Activated gamma-delta T cell (primary cell): ENCODE measurements at regions not wholly inside any gene's neighbourhood (a gene's known extent, or its start where the extent isn't known, plus 50 kb on each side); places are given as distances from the start of the nearest gene placed in this dataset.

Experiments
- DNase-seq: peaks from one replicate; lab custom pipeline; 2025; lab: John Stamatoyannopoulos, UW

DNA sequence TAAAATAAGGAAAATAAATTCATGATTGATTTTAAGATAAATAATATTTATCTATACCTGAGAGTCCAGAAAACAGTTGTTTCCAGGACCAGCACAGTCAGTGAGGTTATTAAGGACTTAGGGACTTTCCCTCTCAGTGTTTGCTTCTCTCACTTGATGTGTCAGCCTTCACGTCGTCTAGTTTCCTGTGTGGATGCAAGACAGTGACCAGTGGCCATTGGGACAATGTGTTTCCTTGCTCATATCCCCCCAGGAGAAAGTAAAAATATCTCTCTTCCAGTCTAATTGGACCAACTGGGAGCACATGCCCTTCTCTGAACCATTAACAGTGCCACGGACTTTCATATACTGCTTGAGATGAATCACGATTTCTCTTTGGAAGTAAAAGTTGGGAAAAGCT, 157.8 kb upstream of the CTNNB1 start:
- no peak for DNase-seq

DNA sequence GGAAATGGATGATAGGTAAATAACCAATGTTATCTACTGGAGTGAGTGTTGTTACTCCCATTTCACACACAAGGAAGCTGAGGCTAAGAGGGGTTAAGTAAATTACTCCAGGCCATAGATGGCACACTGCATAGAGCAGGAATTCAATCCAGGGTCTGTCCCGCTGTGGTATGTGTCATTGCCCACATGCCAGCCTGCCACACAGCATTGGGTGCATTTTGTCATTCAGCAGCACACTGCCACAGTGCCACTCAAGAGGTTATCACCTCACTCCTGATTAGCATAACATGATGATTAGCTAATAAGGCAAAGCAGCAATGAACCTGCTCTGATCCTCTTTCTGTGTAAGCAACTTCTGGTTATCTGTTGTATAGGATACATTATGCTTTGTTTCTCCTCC, 157.4 kb upstream of the CTNNB1 start:
- no peak for DNase-seq

DNA sequence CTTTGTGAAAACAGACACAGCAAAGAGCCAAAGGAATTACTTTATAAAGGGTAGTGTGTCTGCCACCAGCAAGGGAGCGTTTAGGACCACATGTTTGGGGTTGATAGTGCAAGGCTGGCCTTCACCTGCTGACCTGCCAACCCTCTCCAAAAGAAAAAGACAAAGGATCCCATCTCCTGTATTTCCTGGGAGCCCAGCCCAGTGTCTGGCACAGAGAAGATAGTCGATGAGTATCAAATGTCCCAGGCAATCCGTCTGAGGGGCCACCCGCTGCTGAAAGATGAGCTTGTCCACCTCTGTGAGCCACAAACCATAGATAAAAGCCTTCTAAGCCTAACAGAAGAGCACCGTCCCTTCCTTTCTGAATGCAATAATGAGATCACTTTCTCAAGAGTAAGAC, 154.8 kb upstream of the CTNNB1 start:
- no peak for DNase-seq

DNA sequence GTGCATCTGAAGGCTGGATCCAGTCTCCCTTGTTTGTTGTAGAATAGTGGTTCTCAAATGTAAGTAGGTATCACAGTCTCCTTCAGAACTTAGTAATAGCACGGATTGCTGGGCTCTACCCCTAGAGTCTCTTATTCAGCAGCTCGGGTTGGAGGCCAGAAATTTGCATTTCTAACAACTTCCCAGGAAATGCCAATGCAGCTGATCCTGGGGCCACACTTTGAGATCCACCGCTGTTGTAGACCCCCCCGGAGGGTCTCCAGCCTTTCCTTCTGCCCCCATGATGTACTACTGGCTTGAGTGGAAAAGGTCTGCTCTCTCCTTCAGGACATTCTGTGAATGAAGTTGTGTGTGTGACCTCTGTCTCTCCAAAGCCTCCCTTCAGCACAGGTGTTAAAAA, 153.8 kb upstream of the CTNNB1 start:
- no peak for DNase-seq

DNA sequence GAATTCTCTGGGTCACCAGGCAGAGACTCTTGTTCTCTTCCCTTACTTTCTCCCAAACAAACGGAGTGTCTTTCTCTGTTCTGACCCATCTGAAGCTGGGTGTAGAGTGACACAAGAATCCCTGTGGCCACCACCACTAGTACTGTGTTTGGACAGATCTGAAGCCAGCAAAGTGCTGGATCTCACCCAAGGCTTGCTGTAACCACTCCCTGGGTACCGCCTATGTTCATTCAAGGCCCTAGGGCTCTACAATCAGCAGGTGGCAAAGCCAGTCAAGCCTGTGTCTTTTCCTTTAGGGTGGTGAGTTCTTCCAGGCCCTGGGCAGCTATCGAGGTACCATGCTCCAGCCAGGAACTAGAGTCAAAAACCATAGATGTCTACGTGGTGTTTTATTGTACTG, 149.2 kb upstream of the CTNNB1 start:
- no peak for DNase-seq

DNA sequence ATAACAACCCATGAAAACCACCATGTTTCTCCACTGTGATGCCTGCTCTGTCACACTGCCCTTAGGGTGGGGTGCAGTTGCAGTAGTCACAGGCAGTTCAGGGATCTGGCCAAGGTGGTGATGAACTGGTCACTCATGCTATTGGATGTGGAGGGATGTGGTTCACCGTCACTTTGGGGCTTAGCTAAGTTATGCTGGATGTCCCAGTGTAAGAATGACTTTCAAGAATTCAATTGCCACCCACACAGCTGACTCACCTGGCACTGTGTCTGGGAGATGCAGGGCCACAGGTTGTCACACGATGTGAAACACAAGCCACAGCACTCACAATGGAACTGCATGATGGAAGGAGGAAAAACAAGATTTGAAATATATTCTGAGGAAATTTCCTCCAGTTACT, 146.1 kb upstream of the CTNNB1 start:
- no peak for DNase-seq

DNA sequence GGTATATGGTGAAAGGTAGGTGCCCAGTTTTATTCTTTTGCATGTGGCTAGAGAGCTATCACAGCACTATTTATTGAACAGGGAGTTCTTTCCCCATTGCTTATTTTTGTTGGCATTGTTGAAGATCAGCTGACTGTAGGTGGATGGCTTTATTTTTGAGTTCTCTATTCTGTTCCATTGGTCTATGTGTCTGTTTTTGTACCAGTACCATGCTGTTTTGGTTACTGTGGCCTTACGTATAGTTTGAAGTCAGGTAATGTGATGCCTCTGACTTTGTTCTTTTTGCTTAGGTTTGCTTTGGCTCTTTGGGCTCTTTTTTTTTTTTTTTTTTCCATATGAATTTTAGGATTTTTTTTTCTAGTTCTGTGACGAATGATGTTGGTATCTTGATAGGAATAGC, 139.2 kb upstream of the CTNNB1 start:
- DNase-seq: no peak

DNA sequence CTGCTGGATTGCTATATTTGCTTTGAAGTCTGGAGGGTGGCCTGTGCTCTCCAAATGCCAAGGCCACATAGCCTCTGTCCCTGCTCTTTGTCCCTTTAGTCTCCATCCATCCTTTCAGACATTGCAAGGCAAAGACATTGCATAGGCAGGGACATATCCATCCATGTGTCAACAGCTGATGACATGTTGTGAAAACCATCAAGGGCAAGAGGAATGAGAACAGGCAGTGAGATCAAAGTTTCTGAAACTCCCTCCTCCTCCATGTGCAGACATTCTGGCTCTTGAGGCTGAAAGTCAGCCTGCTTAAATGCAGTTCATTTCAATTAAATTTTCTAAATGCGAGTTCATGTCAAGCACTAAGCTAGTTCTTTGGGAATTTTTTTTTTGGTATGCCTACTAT, 135.2 kb upstream of the CTNNB1 start:
- no peak for DNase-seq

DNA sequence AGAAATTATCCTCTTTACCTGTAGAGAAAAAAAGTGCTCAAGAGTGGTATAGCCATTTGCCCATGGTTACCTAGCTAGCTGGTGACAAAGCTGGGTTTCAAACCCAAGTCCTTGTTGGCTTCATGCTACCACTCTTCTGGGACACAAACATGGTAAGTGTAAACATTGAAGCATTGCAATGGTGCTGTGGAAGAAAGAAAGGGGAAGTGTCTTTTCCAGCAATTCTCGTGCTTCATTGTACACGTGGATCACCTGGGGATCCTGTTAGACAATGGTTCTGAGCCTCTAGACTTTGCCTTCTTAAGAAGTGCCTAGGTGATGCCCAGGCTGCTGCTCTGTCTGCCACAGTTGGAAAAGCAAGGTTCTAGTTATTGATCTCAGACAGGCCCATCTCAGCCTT, 134.8 kb upstream of the CTNNB1 start:
- DNase-seq: no peak

DNA sequence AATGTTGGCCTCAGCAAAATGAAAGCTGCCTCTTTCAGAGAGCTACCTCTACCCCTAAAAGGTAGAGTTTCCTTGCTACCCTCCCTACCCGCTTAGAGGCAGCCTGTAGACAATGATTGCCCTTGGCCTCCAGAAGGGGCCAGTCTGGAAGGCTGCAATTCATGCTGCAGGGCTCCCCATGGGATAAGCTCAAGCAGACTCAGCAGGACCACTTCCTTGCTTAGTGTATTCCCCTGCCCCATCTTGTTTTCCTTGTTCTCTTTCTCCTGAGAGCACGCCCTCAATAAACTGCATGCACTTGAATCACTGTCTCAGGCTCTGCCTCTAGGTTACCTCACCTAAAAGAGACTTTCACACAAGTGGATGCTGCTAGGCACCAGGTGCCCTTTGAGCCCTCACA, 134.0 kb upstream of the CTNNB1 start:
- DNase-seq: no peak

DNA sequence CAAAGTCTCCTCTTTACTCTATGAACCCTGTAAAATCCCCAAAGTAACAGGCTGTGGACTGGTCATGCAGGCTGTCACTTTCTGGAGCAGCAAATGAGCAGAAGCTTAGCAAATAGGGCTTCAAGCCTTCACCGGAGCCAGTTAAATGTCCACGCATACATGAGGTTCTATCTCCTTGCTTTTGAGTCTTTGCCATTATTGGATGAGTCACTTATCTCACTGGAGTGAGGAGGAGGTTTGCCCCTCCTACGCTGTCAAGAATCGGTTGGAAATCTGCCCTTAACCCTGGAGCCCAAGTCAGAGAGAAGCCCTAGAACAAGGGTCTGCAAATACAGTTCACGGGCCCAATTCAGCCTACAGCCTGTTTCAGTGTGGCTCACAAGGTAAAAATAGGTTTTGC, 126.1 kb upstream of the CTNNB1 start:
- no peak for DNase-seq

DNA sequence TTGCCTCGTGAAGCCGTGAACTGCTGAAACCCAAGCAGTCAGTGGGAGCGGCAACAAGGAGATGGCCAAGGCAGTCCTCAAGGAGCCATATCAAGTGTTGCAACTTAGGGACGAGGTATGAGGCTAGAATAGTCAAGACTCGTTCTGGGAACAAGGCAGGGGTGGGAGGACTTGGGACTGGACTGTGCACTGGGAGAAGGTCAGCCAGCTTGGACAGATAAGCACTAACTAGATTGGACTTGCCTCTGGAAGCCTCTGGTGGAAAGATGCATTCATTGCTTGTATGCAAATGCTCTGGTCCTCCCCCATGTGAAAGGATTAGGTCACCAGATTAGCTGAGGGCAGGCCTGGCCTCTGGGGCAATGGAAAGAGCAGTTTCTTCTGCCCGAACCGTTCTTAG, 123.3 kb upstream of the CTNNB1 start:
- no peak for DNase-seq

DNA sequence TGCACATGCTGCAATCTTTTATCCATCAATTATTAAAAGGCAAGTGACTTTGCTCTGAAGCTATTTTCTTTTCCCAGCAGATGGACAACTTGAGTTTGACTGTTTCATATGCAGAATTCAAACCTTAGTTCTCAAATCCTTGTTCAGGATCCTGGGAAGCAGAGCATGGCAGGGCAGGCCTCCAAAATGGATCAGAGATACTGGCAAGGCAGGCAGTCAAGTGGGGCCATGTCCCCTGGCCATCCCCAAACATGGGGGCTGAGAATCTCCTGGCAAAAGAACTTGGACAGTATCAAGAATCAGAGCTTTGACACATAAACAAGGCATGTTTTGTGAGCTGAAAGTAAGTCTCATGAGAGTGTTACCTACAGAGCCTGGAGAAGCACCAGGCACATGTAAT, 122.9 kb upstream of the CTNNB1 start:
- DNase-seq: no peak

DNA sequence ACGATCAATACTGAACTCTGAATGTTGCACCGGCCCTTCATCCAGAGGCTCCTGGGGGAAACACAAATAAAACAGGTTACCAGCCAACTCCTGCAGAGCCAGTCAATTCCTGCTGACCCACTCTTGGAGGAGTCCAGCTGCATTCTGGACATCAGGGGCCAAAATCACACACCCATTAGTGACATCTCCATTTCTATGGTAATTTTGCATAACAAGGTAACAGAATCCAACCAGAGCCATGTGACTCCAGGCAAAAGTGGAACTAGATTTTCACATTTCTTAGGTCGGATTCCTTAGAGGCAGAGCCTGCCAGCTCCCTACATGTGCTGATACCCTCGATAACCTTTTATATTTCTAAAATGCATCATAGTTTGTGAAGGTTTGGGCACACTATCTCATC, 119.2 kb upstream of the CTNNB1 start:
- DNase-seq: no peak

DNA sequence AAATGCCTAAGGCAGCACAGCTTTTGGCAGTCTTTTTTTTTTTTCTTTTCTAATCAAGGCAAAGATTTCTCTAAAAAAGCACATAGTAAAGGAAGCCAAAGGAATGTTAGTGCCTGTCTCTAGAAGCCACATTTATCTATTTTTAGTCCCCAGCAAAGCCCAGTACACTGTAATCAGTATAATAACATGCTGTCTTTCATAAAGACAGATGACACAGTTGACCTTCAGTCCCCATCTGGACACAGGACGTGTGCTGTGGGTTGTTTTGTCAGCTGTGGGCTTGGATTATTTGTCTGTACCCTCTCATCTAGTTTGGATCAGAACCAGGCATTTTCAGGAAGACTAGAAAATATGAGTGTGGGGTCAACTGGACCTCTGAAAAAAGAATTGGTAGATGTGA, 110.4 kb upstream of the CTNNB1 start:
- no peak for DNase-seq

DNA sequence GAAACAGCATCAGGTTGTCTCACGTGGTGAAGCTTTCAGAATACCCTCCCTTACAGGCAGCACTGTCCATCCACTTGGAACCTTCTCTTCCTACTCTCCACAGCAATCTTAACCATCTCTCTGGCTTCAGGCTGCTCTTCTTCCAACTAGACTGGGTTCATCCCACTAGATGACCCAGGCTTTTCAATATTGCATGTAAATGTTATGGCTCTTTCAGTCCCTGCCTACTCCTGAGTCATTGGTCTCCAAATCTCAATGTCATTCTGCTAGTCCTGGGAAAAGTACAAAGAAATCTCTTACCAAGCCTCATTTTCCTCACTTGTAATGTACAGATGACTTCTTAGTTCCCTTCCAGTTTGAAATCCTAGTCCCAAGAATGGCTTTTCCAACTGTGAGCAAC, 109.7 kb upstream of the CTNNB1 start:
- DNase-seq: no peak

DNA sequence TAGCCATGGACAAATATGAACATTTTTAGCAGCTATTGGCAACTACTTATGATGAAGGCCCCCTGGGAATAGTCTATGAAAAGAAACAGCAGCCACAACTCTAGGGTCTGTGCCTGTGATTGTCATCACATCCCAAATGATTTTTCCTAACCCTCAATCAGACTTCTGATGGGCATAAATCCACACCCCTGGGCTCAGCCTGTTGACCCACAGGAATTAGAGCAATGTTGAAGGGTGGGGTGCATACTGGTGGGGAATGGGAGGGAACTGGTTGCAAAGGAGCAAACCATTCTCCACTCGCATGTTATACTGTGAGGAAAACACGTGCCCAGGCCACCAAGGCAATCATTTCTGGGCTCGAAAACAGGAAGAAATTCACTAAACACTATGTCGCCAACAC, 106.5 kb upstream of the CTNNB1 start:
- DNase-seq: no peak

DNA sequence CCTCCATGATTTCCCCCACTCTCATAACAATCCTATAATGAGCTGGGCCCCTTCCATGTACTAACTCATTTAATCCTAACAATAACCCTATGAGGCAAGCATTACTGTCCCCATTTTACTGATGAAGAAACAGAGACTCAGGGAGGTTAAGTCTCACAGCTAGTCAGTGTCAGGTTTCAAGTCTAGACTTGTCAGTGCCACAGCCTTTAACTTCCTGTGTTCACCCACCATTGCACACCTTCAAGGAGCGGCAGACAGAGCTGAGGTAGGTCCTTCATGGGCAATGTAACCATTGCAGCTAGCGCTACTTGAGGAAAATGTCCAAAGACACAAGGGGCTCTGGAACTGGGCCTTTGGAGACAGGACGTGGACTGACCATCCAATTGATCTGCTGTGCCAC, 105.8 kb upstream of the CTNNB1 start:
- no peak for DNase-seq

DNA sequence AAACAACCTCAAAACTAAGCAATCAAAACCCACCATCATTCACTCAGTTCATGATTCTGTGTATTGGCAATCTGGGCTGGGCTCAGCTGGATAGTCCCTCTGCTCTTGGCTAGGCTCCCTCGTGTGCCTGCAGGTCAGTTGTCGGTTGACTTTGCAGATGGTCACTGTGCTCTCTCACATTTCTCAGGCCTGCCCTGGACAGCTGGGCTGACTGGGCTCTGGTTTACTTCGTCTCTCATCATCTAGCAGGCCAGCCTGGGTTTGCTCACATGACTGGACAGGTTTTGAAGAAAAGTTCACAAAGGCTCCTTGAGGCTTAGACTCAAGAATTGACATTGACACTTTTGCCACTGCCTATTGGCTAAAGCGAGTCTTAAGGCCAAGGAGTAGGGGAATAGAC, 105.0 kb upstream of the CTNNB1 start:
- no peak for DNase-seq

DNA sequence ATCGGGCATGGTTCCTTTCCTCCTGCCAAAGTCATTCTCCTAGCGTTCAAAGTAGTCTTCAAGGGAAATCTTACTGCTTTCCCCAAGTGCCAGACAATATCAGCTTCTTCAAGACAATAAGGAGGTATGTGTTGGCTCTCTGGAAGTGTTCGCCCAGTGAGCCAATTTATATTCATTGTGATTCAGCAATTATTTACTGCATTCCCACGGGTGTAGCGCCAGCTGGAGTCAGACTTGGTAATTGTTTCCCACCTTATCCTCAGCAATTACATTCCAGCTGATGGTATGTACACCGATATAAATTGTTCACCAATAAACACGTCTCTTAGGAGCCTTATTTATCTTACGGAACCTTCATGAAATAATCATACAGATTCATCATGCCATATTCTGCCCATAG, 103.6 kb upstream of the CTNNB1 start:
- DNase-seq: no peak

DNA sequence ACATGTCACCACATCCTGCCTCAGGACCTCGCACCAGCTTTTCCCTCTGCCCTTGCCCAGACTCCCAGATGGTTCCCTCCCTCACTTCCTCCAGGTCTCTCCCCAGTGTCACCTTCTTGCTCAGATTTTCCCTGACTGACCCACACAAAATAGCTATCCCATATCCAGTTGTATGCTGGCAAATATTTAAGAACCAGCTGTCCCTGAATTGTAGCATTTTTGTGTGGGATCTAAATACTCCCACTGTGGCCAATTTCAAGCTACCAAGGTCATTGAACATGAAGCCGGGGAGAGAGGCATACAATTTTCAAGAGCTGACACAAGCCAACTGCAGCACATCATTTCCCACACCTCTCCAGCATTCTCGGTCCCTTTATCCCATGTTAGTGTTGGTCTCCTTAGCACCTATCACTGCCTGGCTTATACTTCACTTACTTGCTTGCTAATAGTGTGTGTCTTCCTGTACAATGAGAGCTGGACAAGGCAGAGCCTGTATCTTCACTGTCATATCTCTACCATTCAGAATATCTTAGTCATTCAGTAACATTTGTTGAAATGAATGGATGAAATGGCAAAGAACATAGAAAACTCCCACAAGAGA, 101.3 kb upstream of the CTNNB1 start:
- no peak for DNase-seq

DNA sequence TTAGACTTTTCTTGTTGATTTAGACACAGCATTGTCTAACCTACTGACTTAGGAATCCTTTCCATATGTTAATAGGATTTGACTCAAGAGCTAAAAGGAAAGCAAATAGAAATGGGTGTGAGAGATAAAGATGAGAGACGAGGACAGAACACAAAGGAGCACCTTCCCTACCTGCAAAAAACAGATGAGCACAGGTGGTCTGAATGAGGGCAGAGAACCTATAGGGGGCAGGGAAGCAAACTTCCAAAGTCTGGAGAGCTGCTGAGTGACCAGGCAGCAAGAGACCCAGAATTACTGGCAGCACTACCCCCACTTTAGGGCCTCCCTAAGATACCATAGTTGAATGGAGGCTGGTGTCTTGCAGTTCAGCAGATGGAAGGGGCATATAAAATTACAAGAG, 98.1 kb upstream of the CTNNB1 start:
- no peak for DNase-seq

DNA sequence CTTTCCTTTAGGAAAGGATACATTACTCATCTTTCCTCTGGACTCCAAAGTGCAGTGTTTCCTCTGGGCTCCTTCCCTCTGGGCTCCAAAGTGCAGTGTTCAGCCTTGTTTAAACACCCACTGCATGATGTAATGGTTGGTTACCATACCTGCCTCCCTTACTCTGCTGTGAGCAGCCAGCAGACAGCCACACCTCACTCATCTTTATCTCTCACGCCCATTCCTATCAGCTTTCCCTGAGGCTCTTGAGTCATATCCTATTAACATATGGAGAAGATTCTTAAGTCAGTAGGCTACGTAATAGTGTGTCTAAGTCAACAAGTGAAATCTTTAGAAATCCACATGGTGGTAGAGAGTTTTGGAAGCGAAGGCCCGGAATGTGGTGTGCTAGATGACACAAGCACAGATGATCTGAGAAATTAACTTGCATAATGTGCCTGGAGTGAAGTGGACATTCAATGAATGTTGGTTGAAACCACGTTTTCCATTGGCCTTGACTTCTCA, 97.2 kb upstream of the CTNNB1 start:
- no peak for DNase-seq

DNA sequence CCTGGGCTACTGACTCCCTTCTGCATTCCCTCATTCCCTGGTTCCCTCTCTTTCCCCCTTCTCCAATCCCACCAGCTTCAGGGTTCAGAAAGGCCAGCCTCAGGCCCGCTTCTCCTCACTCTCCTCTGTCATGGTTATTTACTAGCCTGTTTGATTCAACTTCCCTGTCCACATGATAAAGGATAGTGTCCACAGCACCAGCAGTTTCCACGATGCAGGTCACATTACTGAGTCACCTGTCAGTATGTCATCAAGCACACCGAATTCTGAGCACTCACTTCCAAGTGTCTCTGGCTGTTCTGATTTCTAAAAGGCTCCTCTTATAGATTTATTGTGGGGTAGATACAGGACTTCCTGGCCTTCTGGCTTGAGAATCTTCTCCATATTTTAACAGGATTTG, 96.6 kb upstream of the CTNNB1 start:
- no peak for DNase-seq

DNA sequence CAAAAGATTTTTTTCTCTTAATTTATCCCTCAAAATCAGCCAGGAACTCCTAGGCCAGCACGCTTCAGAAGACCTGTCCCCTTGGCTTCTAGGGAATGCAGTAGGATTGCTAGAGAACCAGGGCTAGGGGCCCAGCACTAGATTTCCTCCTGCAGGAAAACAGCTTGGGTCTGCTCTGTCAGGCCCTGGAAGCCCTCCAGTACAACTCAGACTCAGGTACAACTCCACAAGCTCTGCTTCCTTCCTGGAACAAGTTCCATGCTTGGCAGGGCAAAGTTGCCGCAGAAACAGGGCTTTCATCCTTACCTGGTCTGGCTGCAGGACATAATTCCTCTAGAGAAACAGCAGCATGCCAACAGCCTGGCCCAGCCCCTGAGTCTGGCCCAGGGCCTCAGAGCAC, 96.1 kb upstream of the CTNNB1 start:
- no peak for DNase-seq
